Loucy (cell line): ENCODE measurements at regions not wholly inside any gene's neighbourhood (a gene's known extent, or its start where the extent isn't known, plus 50 kb on each side); places are given as distances from the start of the nearest gene placed in this dataset.

Experiments
- H2AFZ ChIP-seq: fragments of 200-600 bp; sonication (generic); 2 replicates; pipeline ENCODE4 v1.6.0; 2016; ENCODE audit warnings: antibody characterized with exemption, mild to moderate bottlenecking, low read length, moderate library complexity
- H3F3A ChIP-seq: fragments of 200-600 bp; 2 replicates; pipeline ENCODE4 v1.6.0; 2016; ENCODE audit warnings: antibody characterized with exemption, low read depth, mild to moderate bottlenecking
- H3K27me3 ChIP-seq: fragments of 200-600 bp; sonication (generic); 2 replicates; pipeline ENCODE4 v1.6.1; 2014; ENCODE audit warnings: low read length, mild to moderate bottlenecking; ENCODE audit not compliant: insufficient read depth, poor library complexity, severe bottlenecking
- H3K36me3 ChIP-seq: fragments of 200-600 bp; sonication (generic); 2 replicates; pipeline ENCODE4 v1.6.1; 2016; ENCODE audit warnings: low read length; ENCODE audit not compliant: insufficient read depth
- H3K4me1 ChIP-seq: fragments of 200-600 bp; sonication (generic); 2 replicates; pipeline ENCODE4 v1.5.1; 2014; ENCODE audit warnings: low read length, mild to moderate bottlenecking; ENCODE audit not compliant: insufficient read depth, poor library complexity, severe bottlenecking
- H3K4me2 ChIP-seq: fragments of 200-600 bp; sonication (generic); 2 replicates; pipeline ENCODE4 v1.6.0; 2014; ENCODE audit warnings: antibody characterized with exemption, low read length, low read depth, mild to moderate bottlenecking; ENCODE audit not compliant: poor library complexity, severe bottlenecking
- H3K4me3 ChIP-seq: fragments of 200-600 bp; sonication (generic); 2 replicates; pipeline ENCODE4 v1.5.1; 2014; ENCODE audit warnings: low read length, mild to moderate bottlenecking, mixed read lengths; ENCODE audit not compliant: poor library complexity, severe bottlenecking
- H3K79me2 ChIP-seq: fragments of 200-600 bp; sonication (generic); 2 replicates; pipeline ENCODE4 v1.6.1; 2014; ENCODE audit warnings: low read length; ENCODE audit not compliant: insufficient read depth
- H3K9ac ChIP-seq: fragments of 200-600 bp; sonication (generic); 2 replicates; pipeline ENCODE4 v1.6.0; 2014; ENCODE audit warnings: mild to moderate bottlenecking, low read depth, low read length, moderate library complexity; ENCODE audit not compliant: poor library complexity, severe bottlenecking
- H3K9me2 ChIP-seq: fragments of 200-600 bp; sonication (generic); replicated peaks from 2 replicates; pipeline ENCODE4 v1.6.1; 2016; ENCODE audit warnings: low read depth, low read length, mixed read lengths
- H3K9me3 ChIP-seq: fragments of 200-600 bp; sonication (generic); 2 replicates; pipeline ENCODE4 v1.6.1; 2014; ENCODE audit warnings: mild to moderate bottlenecking, antibody characterized with exemption, low read length, low read depth; ENCODE audit not compliant: insufficient read depth
- H4K20me1 ChIP-seq: fragments of 200-600 bp; sonication (generic); 2 replicates; pipeline ENCODE4 v1.6.0; 2014; ENCODE audit warnings: antibody characterized with exemption, low read length, mild to moderate bottlenecking; ENCODE audit not compliant: insufficient read depth, poor library complexity, severe bottlenecking
- CTCF ChIP-seq: fragments of 200-600 bp; sonication (generic); conservative IDR thresholded peaks from 2 replicates; pipeline ENCODE4 v1.5.1; 2014; ENCODE audit warnings: mild to moderate bottlenecking, antibody characterized with exemption, low read length
- EZH2phosphoT487 ChIP-seq: fragments of 200-600 bp; IDR thresholded peaks from 2 replicates; pipeline ENCODE4 v1.6.1; 2018; ENCODE audit warnings: antibody characterized with exemption, mild to moderate bottlenecking, moderate library complexity, borderline replicate concordance

- H3K9ac ChIP-seq, result no peak overlapping the region
- no peaks in the 10 kb centered on the region for H3F3A ChIP-seq
- no peaks in the 10 kb centered on the region for H3K4me1 ChIP-seq
- no peaks in the 10 kb centered on the region for H3K79me2 ChIP-seq
- H3K4me3 ChIP-seq, result no peak overlapping the region
- H3K27me3 ChIP-seq, result no peaks in the 10 kb centered on the region
- no peak for TF ChIP-seq CTCF
- no peak for TF ChIP-seq EZH2phosphoT487
- no peaks in the 10 kb centered on the region for H3K9me2 ChIP-seq
- H3K36me3 ChIP-seq, result no peaks in the 10 kb centered on the region
- H3K9me3 ChIP-seq, result peaks cover 8% of the 10 kb centered on the region; the same call in 1 of the 2 replicates
- no peak overlapping the region for H3K4me2 ChIP-seq
- H2AFZ ChIP-seq, result no peak overlapping the region
- H4K20me1 ChIP-seq, result no peaks in the 10 kb centered on the region
These were observed 109.7 kb downstream of the TMEM18 start for GRCh38 chr2:567496-567864.

- no peaks in the 10 kb centered on the region for H3F3A ChIP-seq
- H3K4me3 ChIP-seq, result no peak overlapping the region
- H4K20me1 ChIP-seq, result no peaks in the 10 kb centered on the region
- no peaks in the 10 kb centered on the region for H3K9me2 ChIP-seq
- TF ChIP-seq EZH2phosphoT487 (no peak), CTCF (no peak)
- H3K9ac ChIP-seq, result no peak overlapping the region
- no peaks in the 10 kb centered on the region for H3K79me2 ChIP-seq
- no peaks in the 10 kb centered on the region for H3K36me3 ChIP-seq
- H3K4me2 ChIP-seq, result no peak overlapping the region
- H3K27me3 ChIP-seq, result no peaks in the 10 kb centered on the region
- H3K4me1 ChIP-seq, result no peaks in the 10 kb centered on the region
- H2AFZ ChIP-seq, result no peak overlapping the region
- peaks cover 5% of the 10 kb centered on the region; the same call in 1 of the 2 replicates for H3K9me3 ChIP-seq
These were observed 110.6 kb downstream of the TMEM18 start for GRCh38 chr2:566379-567313.

GRCh38 chr2:564471-565181 is 112.6 kb downstream of the TMEM18 start:
- no peak overlapping the region for H2AFZ ChIP-seq
- no peaks in the 10 kb centered on the region for H3K4me1 ChIP-seq
- H3K27me3 ChIP-seq, result no peaks in the 10 kb centered on the region
- H3K79me2 ChIP-seq, result no peaks in the 10 kb centered on the region
- no peak for TF ChIP-seq EZH2phosphoT487
- no peak for TF ChIP-seq CTCF
- no peak overlapping the region for H3K4me3 ChIP-seq
- H3F3A ChIP-seq, result no peaks in the 10 kb centered on the region
- no peaks in the 10 kb centered on the region for H3K9me3 ChIP-seq
- no peaks in the 10 kb centered on the region for H4K20me1 ChIP-seq
- no peak overlapping the region for H3K4me2 ChIP-seq
- H3K9ac ChIP-seq, result no peak overlapping the region
- no peaks in the 10 kb centered on the region for H3K9me2 ChIP-seq
- H3K36me3 ChIP-seq, result no peaks in the 10 kb centered on the region
